HG02970 (cell line): ENCODE measurements at regions not wholly inside any gene's neighbourhood (a gene's known extent, or its start where the extent isn't known, plus 50 kb on each side); places are given as distances from the start of the nearest gene placed in this dataset.
A peak's percentile ranks its signal among the peaks of the same experiment; 100 is the strongest.
"Not testable (repeated sequence)": the region's sequence is repeated elsewhere in the genome, so short reads cannot be mapped to it uniquely, and the experiment has no call there.

Source experiments
- ATAC-seq: cut with Tn5 transposase; IDR thresholded peaks from one replicate; pipeline ENCODE4 v1.9.1; 2021; ENCODE audit warnings: mild to moderate bottlenecking, moderate library complexity, moderate number of reproducible peaks; ENCODE audit not compliant: unreplicated experiment, low FRiP score

DNA sequence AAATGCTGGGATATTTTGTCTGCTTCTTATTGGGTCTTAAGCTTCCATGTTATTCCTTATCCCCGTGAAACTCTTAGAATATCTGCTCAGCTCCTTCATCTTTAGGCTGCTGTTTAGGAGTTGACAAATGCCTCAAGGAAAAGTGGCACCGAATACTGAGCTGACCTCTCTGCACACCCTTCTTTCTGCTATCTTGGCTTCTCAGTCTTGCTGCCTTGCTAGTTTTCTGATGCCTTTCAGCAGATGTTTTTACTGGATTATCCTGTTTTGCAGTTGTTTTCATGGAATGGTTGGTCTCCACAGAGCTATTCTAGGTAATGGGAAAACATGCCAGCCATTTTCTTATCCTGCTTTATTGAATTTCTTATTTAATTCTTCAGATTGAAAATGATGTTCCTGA, 86.3 kb downstream of the GYPE start:
- ATAC-seq = no peak

GRCh38 chr4:143817866-143818265, 87.5 kb downstream of the GYPE start:
- ATAC-seq = not testable (repeated sequence)

GRCh38 chr4:143815375-143815774, 90.0 kb downstream of the GYPE start:
- ATAC-seq = not testable (repeated sequence)

DNA sequence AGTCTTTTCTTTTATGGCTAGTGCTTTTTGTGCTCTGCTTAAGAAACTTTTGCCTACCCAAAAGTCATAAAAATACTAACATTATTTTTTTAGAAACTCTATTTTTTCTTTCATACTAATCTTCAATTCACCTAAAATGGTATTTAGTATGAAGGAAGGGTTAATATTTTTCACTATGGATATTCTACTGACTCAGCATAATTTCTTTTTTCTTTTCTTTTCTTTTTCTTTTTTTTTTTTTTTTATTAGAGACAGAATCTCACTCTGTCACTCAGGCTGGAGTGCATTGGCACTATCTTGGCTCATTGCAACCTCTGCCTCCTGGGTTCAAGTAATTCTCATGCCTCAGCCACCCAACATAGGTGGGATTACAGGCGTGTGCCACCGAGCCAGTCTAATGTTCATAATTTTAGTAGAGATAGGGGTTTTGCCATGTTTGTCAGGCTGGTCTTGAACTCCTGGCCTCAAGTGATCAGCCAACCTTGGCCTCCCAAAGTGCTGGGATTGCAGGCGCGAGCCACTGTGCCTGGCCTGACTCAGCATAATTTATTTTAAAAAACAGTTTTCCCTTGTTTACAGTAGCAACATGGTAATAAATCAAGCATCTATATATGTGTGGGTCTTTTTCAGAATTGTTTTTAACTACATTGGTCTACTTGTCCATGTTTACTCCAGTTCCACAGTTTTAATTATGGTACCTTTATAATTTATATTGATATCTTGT, 91.8 kb downstream of the GYPE start:
- ATAC-seq = not testable (repeated sequence)

- ATAC-seq = not testable (repeated sequence)
These were observed 91.2 kb upstream of the FREM3 start for GRCh38 chr4:143791693-143792092.

DNA sequence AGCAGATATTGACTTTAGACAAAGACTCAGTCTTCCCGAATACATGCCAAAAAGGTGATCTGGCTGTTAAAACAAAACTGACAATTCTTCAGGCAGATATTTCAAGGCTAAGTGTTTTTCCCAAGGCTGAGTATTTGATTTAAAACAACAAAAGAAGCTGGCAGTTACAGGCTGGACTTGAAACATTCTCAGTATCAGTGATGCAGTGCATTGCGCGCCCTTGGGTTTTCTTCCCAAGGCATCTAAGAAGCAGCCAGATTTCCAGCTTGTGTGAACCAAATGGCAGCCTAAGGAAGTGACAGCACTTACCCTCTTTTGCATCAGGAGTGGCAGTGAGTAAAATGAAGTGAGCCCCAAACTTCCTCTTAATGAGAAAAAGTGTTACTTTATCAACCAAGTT, 90.0 kb upstream of the FREM3 start:
- ATAC-seq = not testable (repeated sequence)

DNA sequence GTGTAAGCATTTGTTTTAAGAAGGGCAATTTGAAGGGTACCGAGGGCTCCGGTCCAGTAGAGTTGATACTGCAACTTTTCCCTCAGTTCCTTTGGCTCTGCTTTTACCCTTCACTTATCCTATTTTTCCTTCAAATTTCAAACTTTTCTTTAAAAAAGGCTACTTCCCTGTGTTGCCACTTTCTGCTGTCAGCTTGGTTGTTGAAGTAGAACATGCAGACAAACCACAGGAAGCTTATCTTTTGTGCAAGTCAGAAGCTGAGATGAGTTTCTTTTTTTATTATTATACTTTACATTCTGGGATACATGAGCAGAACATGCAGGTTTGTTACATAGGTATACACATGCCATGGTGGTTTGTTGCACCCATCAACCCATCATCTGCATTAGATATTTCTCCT, 89.1 kb upstream of the FREM3 start:
- not testable (repeated sequence) for ATAC-seq

- no peak for ATAC-seq
These were observed 84.1 kb upstream of the FREM3 start for GRCh38 chr4:143784567-143784966.

DNA sequence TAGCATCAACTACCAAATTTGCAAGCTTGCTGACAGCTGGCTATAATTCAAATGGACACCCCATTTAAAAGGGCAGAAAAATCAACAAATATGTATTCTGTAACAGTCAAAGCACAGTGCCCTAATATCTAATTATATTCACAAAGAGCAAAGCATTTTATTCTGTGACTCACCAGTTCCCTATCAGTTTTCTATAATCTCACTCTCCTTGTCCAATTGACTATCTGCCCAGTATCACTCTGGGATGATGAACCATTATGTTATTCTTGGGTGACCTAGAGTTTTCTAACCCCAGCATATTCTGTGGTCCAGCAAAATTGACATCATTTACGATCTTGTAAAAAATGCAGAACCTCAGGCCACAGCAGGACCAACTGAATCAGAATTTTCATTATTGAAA, 82.0 kb upstream of the FREM3 start:
- no peak for ATAC-seq

DNA sequence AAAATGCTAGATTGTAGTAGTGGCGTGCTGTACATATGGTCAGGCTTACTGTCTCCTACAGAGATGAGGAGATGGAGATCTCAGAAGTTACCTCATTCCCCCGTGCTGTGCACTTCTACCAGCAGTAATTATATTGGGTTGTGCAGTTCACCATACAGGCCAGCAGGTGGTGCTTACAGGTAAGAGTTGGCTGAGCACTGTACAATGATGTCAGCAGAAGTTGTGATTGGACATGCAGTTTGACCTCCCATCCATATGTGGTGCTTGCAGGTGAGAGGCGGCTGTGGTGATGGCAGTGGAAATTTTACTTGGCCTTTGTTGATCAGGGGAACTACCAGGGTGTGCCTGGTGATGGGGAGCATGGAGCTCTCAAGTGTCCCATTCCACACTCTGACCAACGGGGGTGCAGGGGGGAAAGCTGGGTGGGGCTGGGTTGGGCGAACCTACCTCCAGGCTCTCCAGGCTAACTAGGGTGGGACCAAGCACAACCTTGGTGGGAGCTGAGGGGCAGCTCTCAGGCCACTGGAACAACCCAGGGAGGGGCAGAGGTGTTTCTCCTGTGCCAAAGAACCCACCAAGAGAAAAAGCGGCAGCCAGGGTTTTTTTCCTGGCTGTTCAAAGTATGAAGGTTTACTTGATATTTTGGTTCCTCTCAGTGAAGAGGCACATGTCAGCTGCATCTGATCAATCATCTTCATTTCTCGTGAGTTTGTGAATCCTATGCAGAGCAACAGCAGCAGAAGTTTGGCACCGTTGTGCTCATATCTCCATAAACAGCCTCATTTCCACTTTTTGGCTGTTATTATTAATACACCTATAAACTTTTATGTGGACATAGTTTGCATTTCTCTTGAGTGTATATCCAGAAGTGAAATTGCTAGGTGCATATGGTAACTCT, 73.8 kb upstream of the FREM3 start:
- ATAC-seq = peak; percentile 99

DNA sequence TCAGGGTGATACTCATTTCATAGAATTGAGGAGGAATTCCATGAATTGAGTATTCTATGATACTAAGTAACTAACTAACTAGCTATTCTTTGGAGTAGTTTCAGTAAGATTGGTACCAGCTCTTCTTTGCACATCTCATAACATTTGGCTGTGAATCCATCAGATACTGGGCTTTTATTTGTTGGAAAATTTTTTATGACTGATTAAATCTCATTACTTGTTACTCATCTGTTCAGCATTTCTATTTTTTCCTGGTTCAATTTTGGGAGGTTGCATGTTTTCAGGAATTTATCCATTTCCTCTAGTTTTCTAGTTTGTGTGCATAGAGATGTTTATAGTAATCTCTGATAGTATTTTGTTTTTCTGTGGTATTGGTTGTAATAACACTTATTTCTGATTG, 70.8 kb upstream of the FREM3 start:
- ATAC-seq = no peak

GRCh38 chr4:143768007-143768591, 67.6 kb upstream of the FREM3 start:
- ATAC-seq = no peak

DNA sequence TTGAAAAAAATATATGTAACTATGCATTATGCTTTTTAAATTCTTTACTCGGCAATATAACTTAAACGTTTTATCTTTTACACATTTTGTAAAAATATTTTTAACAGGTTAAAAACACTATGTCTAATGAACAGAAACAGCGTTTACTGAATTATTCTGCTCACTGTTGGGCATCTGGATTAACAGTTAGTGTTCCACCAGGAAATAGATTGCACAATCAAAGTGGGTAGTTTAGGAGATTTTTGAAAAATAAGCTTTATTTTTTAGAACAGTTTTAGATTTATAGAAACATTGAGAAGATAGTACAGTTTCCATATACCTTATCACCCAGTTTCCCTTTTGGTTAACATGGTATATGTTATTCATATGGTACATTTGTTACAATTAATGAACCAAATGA, 63.1 kb upstream of the FREM3 start:
- no peak for ATAC-seq

DNA sequence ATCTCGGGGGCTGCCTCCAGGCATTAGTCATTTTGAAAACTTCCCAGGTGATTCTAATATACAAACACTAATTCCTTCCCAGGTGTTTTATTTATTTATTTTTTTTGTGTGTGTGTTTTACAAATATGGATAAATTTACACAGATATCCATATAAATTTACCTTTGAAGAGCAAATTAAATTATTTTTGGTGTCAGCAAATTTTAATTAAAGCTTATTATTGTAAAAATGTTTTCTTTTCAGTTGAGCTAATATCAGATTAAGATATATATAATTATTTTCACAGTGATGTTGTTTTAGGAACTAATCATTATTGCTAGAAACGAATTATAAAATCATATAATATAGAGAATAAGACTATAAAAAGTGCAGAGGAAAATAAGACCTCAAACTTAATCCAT, 62.0 kb upstream of the FREM3 start:
- no peak for ATAC-seq
